SHP77 treated with DMSO at 0.1 percent for 48 hours (cell line): ENCODE measurements at regions not wholly inside any gene's neighbourhood (a gene's known extent, or its start where the extent isn't known, plus 50 kb on each side); places are given as distances from the start of the nearest gene placed in this dataset.

Experiments used
- DNase-seq: peaks from one replicate; lab custom pipeline; 2025; lab: John Stamatoyannopoulos, UW

GRCh38 chr3:178392511-178392926 lies 143.7 kb upstream of the KCNMB2 start:
- DNase-seq = no peak

GRCh38 chr3:178393146-178393545 lies 143.1 kb upstream of the KCNMB2 start:
- no peak for DNase-seq

GRCh38 chr3:178393824-178394223 lies 142.4 kb upstream of the KCNMB2 start:
- no peak for DNase-seq

- DNase-seq = no peak
Observed at GRCh38 chr3:178396318-178396717, 139.9 kb upstream of the KCNMB2 start.

GRCh38 chr3:178397202-178397601 lies 139.0 kb upstream of the KCNMB2 start:
- no peak for DNase-seq

- no peak for DNase-seq
Observed at GRCh38 chr3:178397836-178398235, 138.4 kb upstream of the KCNMB2 start.

GRCh38 chr3:178404961-178405360 lies 131.3 kb upstream of the KCNMB2 start:
- no peak for DNase-seq

GRCh38 chr3:178405531-178405930 lies 130.7 kb upstream of the KCNMB2 start:
- no peak for DNase-seq

GRCh38 chr3:178406206-178406605 lies 130.0 kb upstream of the KCNMB2 start:
- DNase-seq = no peak

- no peak for DNase-seq
Observed at GRCh38 chr3:178415384-178415783, 120.9 kb upstream of the KCNMB2 start.

- DNase-seq = no peak
Observed at GRCh38 chr3:178417736-178418135, 118.5 kb upstream of the KCNMB2 start.

GRCh38 chr3:178419071-178419470 lies 117.2 kb upstream of the KCNMB2 start:
- peak; percentile 59 for DNase-seq

- DNase-seq = peak; percentile 76
Observed at GRCh38 chr3:178420033-178420432, 116.2 kb upstream of the KCNMB2 start.

GRCh38 chr3:178421069-178421468 lies 115.2 kb upstream of the KCNMB2 start:
- DNase-seq = peak; percentile 65

GRCh38 chr3:178422406-178422805 lies 113.8 kb upstream of the KCNMB2 start:
- no peak for DNase-seq

GRCh38 chr3:178428037-178428436 lies 108.2 kb upstream of the KCNMB2 start:
- DNase-seq = no peak

GRCh38 chr3:178434206-178434805 lies 101.9 kb upstream of the KCNMB2 start:
- DNase-seq = no peak

- DNase-seq = no peak
Observed at GRCh38 chr3:178435575-178435974, 100.7 kb upstream of the KCNMB2 start.

GRCh38 chr3:178436773-178437172 lies 99.5 kb upstream of the KCNMB2 start:
- peak; percentile 21 for DNase-seq

GRCh38 chr3:178437236-178437635 lies 99.0 kb upstream of the KCNMB2 start:
- no peak for DNase-seq

- no peak for DNase-seq
Observed at GRCh38 chr3:178439504-178439903, 96.7 kb upstream of the KCNMB2 start.

- DNase-seq = no peak
Observed at GRCh38 chr3:178440043-178440442, 96.2 kb upstream of the KCNMB2 start.

- DNase-seq = no peak
Observed at GRCh38 chr3:178443634-178444033, 92.6 kb upstream of the KCNMB2 start.

GRCh38 chr3:178445139-178445538 lies 91.1 kb upstream of the KCNMB2 start:
- no peak for DNase-seq

GRCh38 chr3:178446059-178446458 lies 90.2 kb upstream of the KCNMB2 start:
- DNase-seq = no peak
